HG02610 (cell line): ENCODE measurements at regions not wholly inside any gene's neighbourhood (a gene's known extent, or its start where the extent isn't known, plus 50 kb on each side); places are given as distances from the start of the nearest gene placed in this dataset.
A peak's percentile ranks its signal among the peaks of the same experiment; 100 is the strongest.

ENCODE experiments used
- ATAC-seq: cut with Tn5 transposase; IDR thresholded peaks from one replicate; pipeline ENCODE4 v1.9.1; 2021; ENCODE audit warnings: mild to moderate bottlenecking, moderate library complexity; ENCODE audit not compliant: unreplicated experiment

DNA sequence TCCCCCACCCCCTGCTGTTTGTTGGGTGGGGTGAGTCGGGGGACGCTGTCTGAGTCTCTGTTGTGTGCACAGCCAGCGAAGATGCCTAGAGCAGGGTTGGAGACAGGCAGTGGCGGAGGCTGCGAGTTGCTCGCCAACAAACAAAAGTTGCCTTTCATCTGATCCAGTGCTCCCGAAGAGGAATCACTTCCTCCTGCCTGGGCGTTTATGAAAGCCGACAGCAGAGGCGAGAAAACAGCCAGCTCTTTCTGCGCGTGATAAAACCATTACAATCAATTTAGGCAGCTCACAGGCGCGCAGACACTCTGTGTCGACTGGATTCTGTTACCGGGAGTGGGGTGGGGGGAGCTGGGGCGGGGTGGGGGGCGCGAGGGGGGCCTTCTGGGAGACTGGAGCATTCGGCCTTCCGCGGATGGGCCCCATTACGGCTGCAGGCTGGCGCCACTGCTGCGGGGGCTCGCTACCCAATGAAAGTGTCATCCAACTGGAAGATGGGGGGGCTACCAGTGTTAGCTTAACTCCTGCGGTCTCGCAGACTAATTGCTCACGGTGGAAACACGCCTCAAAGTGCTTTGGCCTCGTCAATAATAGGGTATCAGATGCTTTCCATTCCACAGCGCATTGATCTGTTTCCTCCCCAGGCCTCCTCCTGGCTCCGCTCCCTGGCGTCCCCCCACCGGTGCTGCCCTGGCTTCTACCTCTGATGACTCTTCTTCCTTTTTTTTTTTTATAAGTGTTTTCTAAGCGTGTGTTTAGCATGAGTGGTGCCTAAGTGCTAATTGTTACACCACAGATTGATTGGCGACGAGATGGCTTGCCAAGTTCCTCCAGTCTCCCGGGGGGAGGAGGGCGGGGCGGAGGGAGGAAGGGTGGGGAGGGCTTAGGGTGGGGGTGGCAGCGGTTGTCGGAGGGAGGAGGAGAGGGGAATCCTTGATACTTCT, 678.4 kb downstream of the MED13L start:
- no peak for ATAC-seq

DNA sequence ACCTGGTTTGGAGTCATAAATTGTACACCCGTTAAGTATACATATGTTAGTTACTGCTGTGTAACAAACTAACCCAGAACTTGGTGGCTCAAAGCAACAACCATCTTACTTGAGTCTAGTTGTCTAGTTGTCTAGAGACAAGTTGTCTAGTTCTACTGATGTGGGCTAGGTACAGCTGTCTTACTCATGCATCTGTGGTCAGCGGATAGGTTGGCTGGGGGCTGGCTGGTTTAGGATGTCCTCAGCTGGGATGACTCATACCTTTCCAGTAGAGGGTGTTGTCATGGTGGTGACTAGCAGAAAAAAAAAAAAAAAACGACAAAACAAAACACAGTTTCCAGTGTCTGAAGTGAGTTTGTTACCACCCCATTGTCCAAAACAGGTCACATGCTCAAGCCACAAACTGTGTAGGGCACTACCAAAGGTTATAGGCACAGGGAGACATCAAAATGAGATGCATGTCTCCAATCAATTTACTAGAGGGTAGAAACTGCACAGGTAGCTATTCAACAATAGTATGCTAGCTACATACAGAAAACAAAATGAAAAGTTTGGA, 680.3 kb downstream of the MED13L start:
- ATAC-seq = no peak

DNA sequence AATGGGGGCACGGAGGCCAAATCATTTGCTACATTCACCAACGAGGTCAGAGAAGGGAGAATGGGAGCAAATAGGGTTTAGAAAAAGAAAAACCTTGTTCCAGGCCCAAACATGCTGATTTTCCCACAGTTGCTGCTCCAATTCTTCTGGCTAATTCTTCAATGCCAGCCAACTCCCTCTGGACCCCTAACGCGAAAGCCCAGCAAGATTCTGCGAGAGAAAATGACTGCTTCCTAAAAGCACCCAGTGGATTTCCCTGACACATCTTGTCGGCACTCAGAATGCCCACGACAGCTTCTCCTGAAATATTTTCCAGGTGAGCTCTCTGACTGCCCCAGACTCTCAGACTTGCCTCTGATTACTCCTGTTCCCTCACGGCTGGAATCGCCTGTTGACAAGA, 689.4 kb downstream of the MED13L start:
- no peak for ATAC-seq

DNA sequence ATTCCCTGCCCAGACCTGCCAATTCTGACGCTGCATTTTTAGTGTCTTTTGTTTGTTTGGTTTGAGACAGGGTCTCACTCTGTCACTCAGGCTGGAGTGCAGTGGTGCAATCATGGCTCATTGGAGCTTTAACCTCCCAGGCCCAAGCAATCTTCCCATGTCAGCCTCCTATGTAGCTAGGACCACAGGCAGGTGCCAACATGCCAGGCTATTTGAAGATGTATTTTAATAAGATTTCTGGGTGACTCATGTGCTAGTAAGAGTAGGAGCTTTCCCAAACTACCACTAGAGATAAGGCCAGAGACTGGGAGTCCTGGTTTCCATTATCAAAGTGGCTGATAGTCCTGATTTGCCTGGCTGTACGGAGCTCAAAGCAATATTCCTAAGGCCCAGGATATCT, 693.3 kb downstream of the MED13L start:
- ATAC-seq = no peak

DNA sequence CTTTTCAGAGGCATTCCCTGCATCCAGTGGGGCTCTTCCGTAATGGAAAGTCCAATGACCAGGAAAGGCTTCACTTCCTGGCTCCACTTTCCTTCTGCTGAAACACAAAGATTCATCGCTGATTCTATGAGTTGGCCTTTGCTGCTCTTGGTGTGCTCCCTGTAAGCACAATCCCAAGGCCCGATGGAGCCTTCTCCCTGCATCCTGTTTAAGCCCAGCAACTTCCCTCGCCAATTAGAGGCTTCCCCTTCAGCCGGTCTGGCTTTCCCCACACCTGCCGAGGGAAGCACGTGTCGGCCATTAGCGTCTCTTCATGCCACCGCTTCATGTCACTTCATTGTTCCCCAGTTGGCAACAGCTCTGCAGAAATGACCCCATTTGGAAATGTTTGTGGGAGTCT, 693.9 kb downstream of the MED13L start:
- no peak for ATAC-seq

DNA sequence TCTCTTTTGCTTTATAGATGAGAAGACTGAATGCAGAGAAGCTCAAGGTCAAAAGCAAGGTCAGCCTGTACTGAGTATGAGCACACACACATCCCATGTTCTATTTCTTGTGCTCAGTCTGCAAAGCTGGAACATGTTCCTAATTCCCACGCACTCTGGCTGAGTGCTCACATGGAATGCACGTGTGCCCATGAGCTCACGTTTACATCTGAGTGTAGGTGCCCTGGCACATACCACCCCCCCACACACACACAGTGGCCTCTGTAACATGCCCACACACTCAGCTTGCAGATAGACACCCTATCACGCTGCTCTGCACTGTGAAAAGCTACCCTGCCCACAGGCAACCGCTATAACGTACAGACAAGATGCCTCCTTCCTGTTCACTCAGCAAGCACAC, 700.1 kb downstream of the MED13L start:
- no peak for ATAC-seq

DNA sequence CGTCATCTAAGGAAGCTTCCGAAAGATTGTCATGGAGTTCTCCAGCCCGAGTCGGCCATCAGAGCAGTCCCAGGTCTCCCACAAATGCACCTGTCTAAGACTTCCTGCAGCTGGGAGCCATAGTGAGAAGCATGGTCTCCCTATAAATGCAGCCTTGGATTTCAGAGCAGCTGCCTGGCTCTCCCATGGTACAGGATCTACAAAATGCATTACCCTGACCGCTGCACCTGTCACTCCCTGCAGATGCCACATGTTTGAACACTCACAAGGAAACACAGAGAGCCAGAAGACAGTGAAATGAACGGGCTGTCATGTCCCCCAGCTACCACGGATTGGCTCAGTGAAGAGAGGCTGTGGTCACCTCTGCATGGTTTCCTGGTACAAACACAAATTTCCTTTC, 702.7 kb downstream of the MED13L start:
- no peak for ATAC-seq

DNA sequence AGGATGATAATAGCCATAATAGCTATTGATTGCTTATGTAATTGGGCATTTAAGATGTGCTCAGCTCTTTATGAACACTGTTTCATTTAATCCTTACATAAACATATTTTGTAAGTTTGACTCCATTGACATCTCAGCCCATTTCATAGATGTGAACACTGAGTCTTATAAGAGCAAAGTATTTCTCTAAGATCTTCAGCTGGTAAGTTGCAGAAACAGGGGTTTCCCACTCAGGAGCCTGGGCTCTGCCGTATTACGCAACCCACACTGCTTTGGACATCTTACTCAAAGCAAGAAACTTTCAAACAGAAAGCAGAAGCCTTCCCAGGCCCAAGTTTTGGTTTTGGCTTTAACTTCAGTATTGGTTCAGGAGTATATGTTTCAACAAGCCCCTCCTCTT, 705.1 kb downstream of the MED13L start:
- peak; percentile 83 for ATAC-seq

DNA sequence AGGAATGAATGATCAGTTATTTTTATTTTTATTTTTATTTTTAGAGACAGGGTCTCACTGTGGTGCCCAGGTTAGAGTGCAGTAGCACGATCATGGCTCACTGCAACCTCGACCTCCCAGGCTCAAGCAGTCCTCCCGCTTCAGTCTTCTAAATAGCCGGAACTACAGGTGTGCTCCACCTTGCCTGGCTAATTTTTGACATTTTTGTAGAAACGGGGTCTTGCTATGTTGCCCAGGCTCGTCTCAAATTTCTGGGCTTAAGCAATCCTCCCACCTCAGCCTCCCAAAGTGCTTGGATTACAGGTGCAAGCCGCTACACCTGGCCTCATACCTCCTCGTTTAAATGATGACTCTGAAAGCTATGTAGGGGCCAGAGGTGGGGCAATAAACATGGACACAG, 706.0 kb downstream of the MED13L start:
- ATAC-seq = no peak

DNA sequence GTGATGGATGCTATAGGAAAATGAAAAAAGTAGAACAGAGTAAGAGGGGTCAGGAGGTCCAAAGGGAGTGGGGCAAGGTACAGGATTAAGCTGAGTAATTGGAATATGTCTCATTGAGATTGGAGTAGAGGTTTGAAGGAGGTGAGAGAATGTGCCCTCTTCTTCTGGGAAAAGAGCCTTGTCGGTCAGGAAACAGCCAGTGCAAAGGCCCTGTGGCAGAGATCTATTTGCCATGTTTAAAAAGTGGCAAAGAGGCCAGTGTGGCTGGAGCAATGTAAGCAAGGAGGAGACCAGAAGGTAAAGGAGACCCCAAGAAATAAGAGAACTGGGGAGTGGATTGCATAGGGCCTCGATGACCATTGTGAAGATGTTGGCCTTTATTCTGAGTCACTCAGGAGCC, 706.5 kb downstream of the MED13L start:
- ATAC-seq = no peak

DNA sequence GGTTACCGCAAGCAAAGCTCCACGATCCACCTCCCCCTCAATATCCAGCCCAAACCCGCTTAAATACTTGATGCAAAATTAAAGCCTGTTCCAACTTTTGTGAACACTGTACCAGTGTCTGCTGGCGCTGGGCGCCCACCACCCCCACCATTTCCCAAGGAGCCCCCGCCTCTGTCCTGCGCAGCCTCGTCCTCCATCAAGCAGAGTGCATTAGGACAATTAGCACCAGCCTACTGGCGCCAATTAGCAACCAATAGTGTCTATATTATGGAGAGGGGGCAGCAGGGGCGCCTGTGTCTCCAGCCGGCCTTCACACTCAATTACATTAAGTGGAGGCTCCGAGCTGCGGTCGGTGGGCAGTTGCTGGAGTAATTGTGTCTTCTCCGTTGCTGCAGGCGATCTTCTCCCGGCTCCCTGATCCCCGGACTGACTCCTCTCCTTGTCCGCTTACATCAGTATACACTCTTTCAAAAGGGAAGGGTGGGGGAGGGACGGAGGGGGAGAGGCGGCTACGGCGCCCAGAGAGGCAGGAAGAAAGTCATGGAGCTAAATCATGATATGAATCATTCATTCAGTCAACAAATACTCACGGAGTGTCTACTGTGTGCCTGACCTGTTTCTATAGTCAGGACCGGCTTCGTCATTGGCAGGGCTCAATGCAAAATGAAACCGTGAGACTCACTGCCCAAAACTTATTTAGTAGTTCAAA, 707.3 kb downstream of the MED13L start:
- no peak for ATAC-seq

DNA sequence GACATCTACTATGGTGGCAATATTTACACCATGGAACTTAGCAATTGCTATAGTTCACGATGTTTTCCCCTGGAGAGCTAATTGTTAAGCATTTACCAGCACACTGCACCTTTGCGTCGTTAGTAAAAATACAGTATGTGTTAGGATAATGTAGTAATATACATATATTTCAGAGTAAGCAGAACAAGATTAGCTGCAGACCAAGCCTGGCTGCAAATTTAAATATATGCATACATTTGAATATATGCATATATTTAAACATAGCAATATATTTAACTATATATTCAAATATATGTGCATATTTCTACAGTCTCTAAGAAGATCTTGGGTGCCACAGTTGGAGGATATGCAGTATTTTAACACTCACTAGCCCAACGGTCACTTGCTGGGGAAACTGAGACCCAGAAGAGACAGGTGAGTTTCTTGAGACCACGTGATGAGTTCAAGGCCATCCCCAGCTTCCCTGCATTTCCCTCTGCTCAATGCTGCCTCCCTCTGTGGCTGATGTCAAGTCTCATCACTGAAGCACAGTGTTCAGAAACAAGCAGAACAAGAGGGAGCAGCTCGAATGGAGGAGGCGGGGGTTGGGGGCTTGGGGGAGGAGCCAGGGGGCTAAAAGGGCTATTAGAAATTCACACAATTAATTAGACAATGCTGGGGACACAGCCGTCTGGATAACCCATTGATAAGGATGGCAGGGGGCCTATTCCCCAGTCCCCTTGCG, 708.0 kb downstream of the MED13L start:
- ATAC-seq = no peak

DNA sequence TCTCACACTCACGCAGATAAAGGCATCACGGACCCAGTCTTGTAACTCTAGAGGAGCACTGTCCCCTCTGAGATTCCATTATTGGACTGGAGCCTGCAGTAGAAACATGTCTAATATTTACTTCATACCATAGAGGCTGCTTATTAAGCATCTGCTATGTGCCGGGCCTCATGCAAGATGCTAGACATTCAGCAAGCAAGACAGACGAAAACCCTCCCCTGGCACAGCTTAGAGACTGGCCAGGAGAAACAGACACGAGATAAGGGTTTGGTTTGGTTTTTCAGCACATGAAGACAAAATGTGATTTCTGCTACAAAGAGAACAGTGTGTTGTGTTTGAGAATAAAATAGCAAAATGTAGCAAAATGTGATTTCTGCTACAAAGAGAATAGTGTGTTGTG, 719.2 kb downstream of the MED13L start:
- ATAC-seq = no peak

DNA sequence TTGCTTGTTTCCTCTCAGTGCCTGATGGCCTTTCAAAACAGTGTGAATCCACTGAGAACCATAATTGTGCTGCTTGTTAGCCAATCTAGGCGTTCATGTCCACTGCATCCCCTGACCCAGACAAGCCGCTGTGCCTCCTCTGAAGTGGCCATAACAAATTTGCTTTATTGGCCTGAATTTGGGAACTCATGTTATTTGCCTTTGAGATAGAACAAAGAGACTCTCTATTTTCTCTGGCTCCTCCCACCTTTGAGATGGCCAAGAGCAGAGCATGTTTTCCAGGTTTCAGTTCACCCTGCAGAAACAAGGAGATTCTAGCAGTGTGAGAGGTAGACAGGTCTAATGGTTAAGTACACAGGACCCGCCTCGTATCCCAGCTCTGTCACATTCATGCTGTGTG, 723.9 kb downstream of the MED13L start:
- no peak for ATAC-seq

DNA sequence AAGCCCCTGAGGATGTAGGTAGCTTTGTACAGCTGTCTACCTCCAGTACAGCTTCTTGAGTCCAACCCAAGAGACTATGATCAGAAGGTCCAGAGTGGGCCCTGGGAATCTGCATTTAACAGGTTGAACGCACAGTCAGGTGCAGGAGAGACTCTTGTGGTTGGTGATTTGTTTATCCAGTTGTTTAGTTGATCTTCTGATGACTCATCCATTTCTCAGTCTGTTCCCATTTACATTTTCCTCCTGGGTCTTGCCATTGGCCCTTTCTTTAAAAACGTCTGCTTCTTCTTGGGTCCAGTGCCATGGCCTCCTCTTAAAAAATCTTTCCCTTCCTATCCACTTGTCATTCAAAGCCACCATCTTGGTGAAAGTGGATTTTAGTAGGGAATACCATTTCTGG, 734.2 kb downstream of the MED13L start:
- ATAC-seq = no peak

DNA sequence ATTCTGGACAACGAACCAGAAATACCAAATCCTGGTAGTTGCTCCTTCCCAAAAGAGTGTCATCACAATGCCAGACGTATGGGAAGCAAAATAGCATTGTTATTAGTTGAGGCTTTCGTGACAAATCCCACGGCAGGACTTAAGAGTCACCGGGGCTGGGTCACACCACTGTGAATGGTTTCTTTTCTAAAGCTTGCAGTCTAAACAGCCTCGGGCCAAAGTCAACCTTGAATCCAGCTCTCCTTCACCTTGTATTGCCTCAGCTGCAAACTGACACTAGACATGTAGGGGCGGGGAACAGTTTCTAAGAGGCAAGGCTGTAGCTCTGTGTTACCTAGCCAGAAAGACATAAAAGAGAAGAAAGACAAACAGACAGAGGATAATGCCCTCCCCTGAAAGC, 734.8 kb downstream of the MED13L start:
- no peak for ATAC-seq

DNA sequence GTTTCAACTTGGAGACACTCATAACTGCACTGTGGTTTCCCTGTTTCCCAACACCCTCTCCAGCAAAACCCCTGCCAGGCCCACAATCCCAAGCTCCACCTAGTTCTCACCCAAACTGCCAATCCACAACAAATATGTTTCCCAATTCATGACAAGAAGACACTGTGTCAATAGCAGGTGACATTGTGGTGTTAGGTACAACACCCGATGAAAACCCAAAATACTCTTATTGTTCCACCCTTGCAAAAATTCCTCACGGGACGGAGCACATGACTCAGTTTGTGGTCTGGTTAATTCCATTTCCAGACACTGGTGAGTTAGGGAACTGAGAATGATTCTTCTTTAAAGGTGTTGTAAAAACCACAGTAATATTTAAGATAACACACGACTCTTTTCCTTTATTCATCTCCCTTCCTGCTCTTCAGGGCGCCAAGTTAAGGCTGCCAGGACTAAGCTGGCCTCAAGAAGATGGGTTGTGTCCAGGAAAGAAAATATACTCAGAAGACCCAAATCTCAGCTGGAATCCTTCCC, 735.5 kb downstream of the MED13L start:
- ATAC-seq = no peak

DNA sequence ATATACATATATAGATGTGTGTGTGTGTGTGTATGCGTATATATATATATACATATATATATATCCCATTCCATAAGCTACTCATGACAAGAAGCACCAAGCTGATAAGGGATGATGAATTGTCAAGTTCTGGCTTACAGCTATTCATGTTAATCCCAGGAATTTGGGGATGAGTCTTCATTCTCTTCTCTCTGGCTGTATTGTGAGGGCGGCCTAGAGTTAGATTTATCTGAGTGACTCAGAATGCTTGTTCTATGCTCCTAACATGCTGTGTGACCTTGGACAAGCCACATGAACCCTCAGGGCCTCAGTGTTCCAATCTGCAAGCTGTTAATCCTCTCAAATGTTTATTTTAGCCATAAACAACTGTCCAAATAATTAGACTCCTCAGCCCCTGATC, 749.0 kb downstream of the MED13L start:
- ATAC-seq = no peak

DNA sequence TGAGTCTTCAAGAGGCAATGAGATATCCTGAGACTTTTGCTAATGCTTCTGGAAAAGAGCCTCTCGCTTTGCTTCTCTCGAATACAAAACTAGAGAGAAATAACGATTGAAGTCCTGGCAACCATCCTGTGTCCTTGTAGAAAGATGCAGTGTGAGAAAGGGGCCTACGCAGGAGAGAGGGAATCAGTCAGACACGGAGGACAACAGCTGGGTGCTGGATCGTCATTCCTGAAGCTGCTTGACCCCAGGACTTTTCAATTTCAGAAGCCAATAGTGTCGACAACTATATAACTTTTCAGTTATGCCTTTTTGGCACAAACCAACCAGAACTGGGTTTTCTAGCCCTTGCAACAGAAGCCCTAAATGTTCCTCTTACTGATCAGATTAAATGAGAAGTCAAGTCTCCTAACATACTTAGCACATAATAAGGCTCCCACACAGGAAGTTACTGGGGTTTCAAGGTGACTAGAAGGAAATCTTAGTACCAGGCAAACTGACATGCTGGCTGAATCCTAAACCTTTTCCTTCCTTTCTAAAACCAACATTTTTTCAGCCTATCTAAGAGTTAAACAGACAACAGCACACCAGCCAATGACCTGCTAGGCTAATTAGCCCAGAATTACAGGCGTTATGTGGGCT, 755.6 kb downstream of the MED13L start:
- no peak for ATAC-seq

DNA sequence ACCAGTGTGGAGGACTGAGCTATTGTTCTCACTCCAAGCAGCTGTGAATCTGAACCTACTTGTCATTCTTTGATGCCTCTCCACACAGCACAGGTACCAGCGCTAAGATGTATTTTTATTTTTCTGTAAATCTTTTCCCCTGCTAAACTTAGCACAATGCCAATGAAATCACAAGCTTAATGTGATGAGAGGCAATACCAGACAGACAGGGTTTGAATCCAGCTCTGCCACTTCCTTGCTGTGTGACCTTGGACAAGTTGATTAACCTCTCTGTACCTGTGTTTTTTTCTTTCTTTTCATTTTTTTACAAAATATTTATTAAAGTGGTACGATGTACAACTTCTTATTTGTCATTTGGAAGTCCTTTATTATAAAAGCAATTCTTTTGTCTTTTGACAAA, 757.6 kb downstream of the MED13L start:
- ATAC-seq = no peak

DNA sequence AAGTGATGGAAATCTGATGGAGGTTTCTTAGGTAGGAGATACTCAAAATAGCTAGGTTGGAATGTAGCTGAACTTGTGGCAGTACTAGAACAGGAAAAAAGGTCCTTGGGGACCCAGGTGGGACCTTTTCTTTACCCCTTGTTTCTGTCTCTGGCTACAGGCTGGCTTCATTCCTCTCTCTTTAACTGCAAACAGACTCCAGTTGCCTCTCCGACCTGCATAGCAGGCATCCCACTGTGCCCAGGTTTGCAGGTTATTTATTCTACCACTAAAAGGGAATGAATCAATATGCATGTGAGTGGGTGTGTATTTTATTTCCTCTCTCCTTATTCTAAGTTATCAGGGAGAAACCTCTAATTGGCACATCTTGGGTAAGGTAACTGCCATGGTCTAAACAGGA, 758.1 kb downstream of the MED13L start:
- no peak for ATAC-seq
